ENCODE measurements at regions not wholly inside any gene's neighbourhood (a gene's known extent, or its start where the extent isn't known, plus 50 kb on each side); places are given as distances from the start of the nearest gene placed in this dataset.

DNA sequence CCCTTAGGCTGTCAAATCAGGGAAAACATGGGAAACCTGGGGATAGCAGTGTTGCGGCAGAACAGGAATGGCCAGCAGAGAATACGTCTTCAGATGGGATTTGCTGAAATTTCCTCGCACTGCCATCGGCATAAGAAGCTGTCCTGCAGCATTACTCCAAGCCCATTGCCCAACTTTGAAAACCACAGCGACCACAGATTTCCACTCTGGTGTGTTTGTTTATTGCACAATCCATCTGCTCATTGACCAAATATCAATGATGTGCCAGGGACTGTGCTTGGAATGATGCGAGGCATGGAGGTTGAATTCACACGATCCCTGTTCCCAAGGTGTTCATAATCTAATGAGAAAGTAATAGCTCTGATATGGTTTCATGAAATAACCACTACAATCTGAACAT, 383.3 kb upstream of the MYT1L start:
- TF ChIP-seq, protein P1, sequence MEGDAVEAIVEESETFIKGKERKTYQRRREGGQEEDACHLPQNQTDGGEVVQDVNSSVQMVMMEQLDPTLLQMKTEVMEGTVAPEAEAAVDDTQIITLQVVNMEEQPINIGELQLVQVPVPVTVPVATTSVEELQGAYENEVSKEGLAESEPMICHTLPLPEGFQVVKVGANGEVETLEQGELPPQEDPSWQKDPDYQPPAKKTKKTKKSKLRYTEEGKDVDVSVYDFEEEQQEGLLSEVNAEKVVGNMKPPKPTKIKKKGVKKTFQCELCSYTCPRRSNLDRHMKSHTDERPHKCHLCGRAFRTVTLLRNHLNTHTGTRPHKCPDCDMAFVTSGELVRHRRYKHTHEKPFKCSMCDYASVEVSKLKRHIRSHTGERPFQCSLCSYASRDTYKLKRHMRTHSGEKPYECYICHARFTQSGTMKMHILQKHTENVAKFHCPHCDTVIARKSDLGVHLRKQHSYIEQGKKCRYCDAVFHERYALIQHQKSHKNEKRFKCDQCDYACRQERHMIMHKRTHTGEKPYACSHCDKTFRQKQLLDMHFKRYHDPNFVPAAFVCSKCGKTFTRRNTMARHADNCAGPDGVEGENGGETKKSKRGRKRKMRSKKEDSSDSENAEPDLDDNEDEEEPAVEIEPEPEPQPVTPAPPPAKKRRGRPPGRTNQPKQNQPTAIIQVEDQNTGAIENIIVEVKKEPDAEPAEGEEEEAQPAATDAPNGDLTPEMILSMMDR (IDR thresholded peaks at IDR 0.05; ENCODE audit: insufficient read depth, low read length, poor library complexity, severe bottlenecking), result no peak
- TF ChIP-seq EZH2phosphoT487 (conservative IDR thresholded peaks at IDR 0.05; ENCODE audit: low read length), result no peak

Measured in SU-DHL-6 (cell line).